Spleen (tissue), 11 donors: ENCODE measurements at regions not wholly inside any gene's neighbourhood (a gene's known extent, or its start where the extent isn't known, plus 50 kb on each side); places are given as distances from the start of the nearest gene placed in this dataset.

Experiments used
- DNase-seq: peaks from one replicate; pipeline ENCODE4 v3.0.0-alpha.2; 2020
- H3K27ac ChIP-seq, 8 donors: fragments of 200-600 bp; sonication (generic) in 7 of 8; 1 replicate in 4 of 8; 2 replicates in 4 of 8; pipeline versions ENCODE4 v1.5.0 to v1.8.0; 2016 to 2021; ENCODE audit warnings: inconsistent platforms in 4 of 8, mild to moderate bottlenecking in 4 of 8, moderate library complexity in 1 of 8
- H3K27me3 ChIP-seq, 7 donors: fragments of 200-600 bp; sonication (generic) in 6 of 7; replicated peaks in 1 of 7; 1 replicate in 4 of 7; 2 replicates in 3 of 7; pipeline versions ENCODE4 v1.5.0 to v1.8.0; 2016 to 2021; ENCODE audit warnings: inconsistent platforms in 3 of 7, mild to moderate bottlenecking in 1 of 7
- H3K36me3 ChIP-seq, 6 donors: fragments of 200-600 bp; sonication (generic) in 5 of 6; 1 replicate in 4 of 6; 2 replicates in 2 of 6; pipeline versions ENCODE4 v1.5.0 to v1.8.0; 2016 to 2021; ENCODE audit warnings: inconsistent platforms in 2 of 6
- H3K4me1 ChIP-seq, 6 donors: fragments of 200-600 bp; sonication (generic) in 5 of 6; 1 replicate in 3 of 6; 2 replicates in 3 of 6; pipeline versions ENCODE4 v1.5.0 to v1.8.0; 2016 to 2021; ENCODE audit warnings: inconsistent platforms in 3 of 6
- H3K4me3 ChIP-seq, 8 donors: fragments of 200-600 bp; sonication (generic) in 7 of 8; 1 replicate in 4 of 8; 2 replicates in 4 of 8; pipeline versions ENCODE4 v1.5.0 to v1.8.0; 2016 to 2021; ENCODE audit warnings: inconsistent platforms in 4 of 8, mild to moderate bottlenecking in 4 of 8, moderate library complexity in 2 of 8
- H3K9me3 ChIP-seq, 8 donors: fragments of 200-600 bp; sonication (generic) in 7 of 8; 1 replicate in 4 of 8; 2 replicates in 4 of 8; pipeline versions ENCODE4 v1.5.0 to v1.8.0; 2016 to 2021; ENCODE audit warnings: inconsistent platforms in 4 of 8
- CTCF ChIP-seq, 11 experiments: fragments of 200-600 bp in 7 of 11; fragments of 450-650 bp in 4 of 11; sonication (generic) in 4 of 11; IDR thresholded peaks in 8 of 11; conservative IDR thresholded peaks in 3 of 11; 1 replicate in 7 of 11; 2 replicates in 4 of 11; pipeline versions ENCODE4 v1.4.0 to v1.8.0; 2016 to 2021; ENCODE audit warnings: antibody characterized with exemption in 11 of 11, inconsistent platforms in 4 of 11, mild to moderate bottlenecking in 1 of 11
- POLR2A ChIP-seq, 3 donors: fragments of 450-650 bp; IDR thresholded peaks; one replicate each; pipeline ENCODE4 v1.5.1; 2017; ENCODE audit warnings: antibody characterized with exemption in 3 of 3, mild to moderate bottlenecking in 1 of 3
- POLR2AphosphoS5 ChIP-seq, 3 donors: sonication (generic); formaldehyde crosslinking; IDR thresholded peaks; one replicate each; pipeline ENCODE4 v1.5.1; 2017; ENCODE audit warnings: antibody characterized with exemption in 3 of 3
- WGBS, 5 donors: extraction: QIAGEN DNeasy Blood & Tissue Kit in 3 of 5; methylation state at CpG; one replicate each; pipeline versions ENCODE4 v1.1.5 to v1.1.7; 2013 to 2018; 5-methylcytosine and 5-hydroxymethylcytosine counted together
- intact Hi-C: fragments of 100-400 bp; cut with DNase I; formaldehyde crosslinking; loops from one replicate; pipeline ENCODE4 v1.15.0; 2023; ENCODE audit warnings: low total_unique reads
- donor health status: healthy with polysubstance abuse.
- donor health status: DM: no; HTN: no; CAD: no; lungs with moderate emphysema.
- donor health status: DM: no; HTN: no; CAD: no.
- donor health status: Bipolar disorder and iron deficiency.
- donor health status: healthy.
- donor health status: DM: no; HTN: no; CAD: no.
- donor health status: DM: yes; HTN: yes; CAD: no.

- intact Hi-C loops: no loop called here
Observed at GRCh38 chr12:47530050-47530449, 175.8 kb downstream of the RPAP3 start.

GRCh38 chr12:47527816-47528215 is 178.0 kb downstream of the RPAP3 start:
- WGBS, 5 donors: 55 to 100% (median 88%) methylated on average over 1 of the region's 1 CpG
- Histone ChIP-seq H3K36me3 (no peaks in the 10 kb centered on the region), H3K27ac (no peak overlapping the region)

More at GRCh38 chr12:47530050-47530449, 175.8 kb downstream of the RPAP3 start:
- Histone ChIP-seq H3K36me3 (no peaks in the 10 kb centered on the region), H3K27ac (no peak overlapping the region), H3K9me3 (peaks cover 0 to 53% (median 36%) of the 10 kb centered on the region in 8 donors), H3K27me3 (peaks cover 0 to 15% (median 0%) of the 10 kb centered on the region in 7 donors), H3K4me3 (no peak overlapping the region), H3K4me1 (no peaks in the 10 kb centered on the region)
- TF ChIP-seq POLR2AphosphoS5 (IDR thresholded peaks at IDR 0.05) (no peak), CTCF (IDR thresholded peaks at IDR 0.05 in 8 of 11, conservative IDR thresholded peaks at IDR 0.05 in 3 of 11) (no peak), POLR2A (IDR thresholded peaks at IDR 0.05) (no peak)
- no peak for DNase-seq

GRCh38 chr12:47520029-47520428 is 185.8 kb downstream of the RPAP3 start:
- Histone ChIP-seq H3K4me1 (no peaks in the 10 kb centered on the region), H3K4me3 (no peak overlapping the region), H3K36me3 (no peaks in the 10 kb centered on the region), H3K27me3 (no peaks in the 10 kb centered on the region), H3K27ac (no peak overlapping the region), H3K9me3 (peaks cover 0 to 46% (median 39%) of the 10 kb centered on the region in 8 donors)
- no peak for TF ChIP-seq POLR2AphosphoS5 (IDR thresholded peaks at IDR 0.05)
- TF ChIP-seq POLR2A (IDR thresholded peaks at IDR 0.05): no peak
- TF ChIP-seq CTCF (IDR thresholded peaks at IDR 0.05 in 8 of 11, conservative IDR thresholded peaks at IDR 0.05 in 3 of 11): no peak
- intact Hi-C loops: no loop called here
- DNase-seq: no peak

More at GRCh38 chr12:47527816-47528215, 178.0 kb downstream of the RPAP3 start:
- no peak for DNase-seq
- TF ChIP-seq CTCF (IDR thresholded peaks at IDR 0.05 in 8 of 11, conservative IDR thresholded peaks at IDR 0.05 in 3 of 11) (no peak), POLR2A (IDR thresholded peaks at IDR 0.05) (no peak), POLR2AphosphoS5 (IDR thresholded peaks at IDR 0.05) (no peak)
- intact Hi-C loops: no loop called here
- peaks cover 0 to 4% (median 0%) of the 10 kb centered on the region in 7 donors for H3K27me3 ChIP-seq
- no peak overlapping the region for H3K4me3 ChIP-seq
- H3K4me1 ChIP-seq: no peaks in the 10 kb centered on the region
- peaks cover 0 to 52% (median 36%) of the 10 kb centered on the region in 8 donors for H3K9me3 ChIP-seq

- Histone ChIP-seq H3K4me3 (no peak overlapping the region), H3K9me3 (peaks cover 0 to 65% (median 56%) of the 10 kb centered on the region in 8 donors), H3K4me1 (no peaks in the 10 kb centered on the region), H3K27ac (no peak overlapping the region), H3K27me3 (no peaks in the 10 kb centered on the region), H3K36me3 (no peaks in the 10 kb centered on the region)
- DNase-seq: no peak
- TF ChIP-seq CTCF (IDR thresholded peaks at IDR 0.05 in 8 of 11, conservative IDR thresholded peaks at IDR 0.05 in 3 of 11): no peak
- TF ChIP-seq POLR2AphosphoS5 (IDR thresholded peaks at IDR 0.05): no peak
- no peak for TF ChIP-seq POLR2A (IDR thresholded peaks at IDR 0.05)
- WGBS, 5 donors: 69 to 85% (median 77%) methylated on average over 4 of the region's 4 CpGs
- intact Hi-C loops: no loop called here
Observed at GRCh38 chr12:47517122-47517521, 188.7 kb downstream of the RPAP3 start.
